ENCODE measurements at regions not wholly inside any gene's neighbourhood (a gene's known extent, or its start where the extent isn't known, plus 50 kb on each side); places are given as distances from the start of the nearest gene placed in this dataset.
"Not testable (repeated sequence)": the region's sequence is repeated elsewhere in the genome, so short reads cannot be mapped to it uniquely, and the experiment has no call there.

DNA sequence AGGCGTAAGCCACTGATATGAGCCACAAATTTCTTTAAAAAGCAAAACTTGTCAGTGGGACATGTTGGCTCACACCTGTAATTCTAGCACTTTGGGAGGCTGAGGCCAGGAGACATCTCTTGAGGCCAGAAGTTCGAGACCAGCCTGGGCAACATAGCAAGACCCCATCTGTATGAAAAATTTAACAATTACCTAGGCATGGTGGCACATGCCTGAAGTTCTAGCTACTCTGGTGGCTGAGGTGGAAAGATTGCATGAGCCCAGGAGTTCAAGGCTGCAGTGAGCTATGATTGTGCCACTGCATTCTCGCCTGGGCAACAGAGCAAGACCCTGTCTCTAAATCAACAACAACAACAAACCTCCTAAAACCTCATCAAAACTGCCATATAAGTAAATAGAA lies 147.6 kb upstream of the BARHL2 start:
- intact Hi-C loops (cut with DNase I), result no loop called here
- no peak for DNase-seq (ENCODE audit: low spot score)

DNA sequence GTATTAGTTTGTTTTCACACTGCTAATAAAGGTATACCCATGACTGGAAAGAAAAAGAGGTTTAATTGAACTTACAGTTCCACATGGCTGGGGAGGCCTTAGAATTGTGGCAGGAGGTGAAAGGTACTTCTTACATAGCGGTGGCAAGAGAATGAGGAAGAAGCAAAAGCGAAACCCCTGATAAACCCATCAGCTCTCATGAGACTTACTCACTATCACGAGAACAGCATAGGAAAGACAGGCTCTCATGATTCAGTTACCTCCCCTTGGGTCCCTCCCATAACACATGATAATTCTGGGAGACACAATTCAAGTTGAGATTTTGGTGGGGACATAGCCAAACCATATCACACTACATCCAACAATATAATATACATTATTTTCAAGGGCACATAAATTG lies 145.7 kb upstream of the BARHL2 start:
- DNase-seq (ENCODE audit: low spot score), result no peak
- intact Hi-C loops (cut with DNase I), result no loop called here

DNA sequence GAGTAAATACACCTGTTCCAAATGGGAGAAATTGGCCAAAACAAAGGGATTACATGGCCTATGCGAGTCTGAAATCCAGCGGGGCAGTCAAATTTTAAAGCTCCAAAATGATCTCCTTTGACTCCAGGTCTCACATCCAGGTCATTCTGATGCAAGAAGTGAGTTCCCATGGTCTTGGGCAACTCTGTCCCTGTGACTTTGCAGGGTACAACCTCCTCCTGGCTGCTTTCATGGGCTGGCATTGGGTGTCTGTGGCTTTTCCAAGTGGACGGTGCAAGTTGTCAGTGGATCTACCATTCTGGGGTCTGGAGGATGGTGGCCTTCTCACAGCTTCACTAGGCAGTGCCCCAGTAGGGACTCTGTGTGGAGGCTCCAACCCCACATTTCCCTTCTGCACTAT lies 144.3 kb upstream of the BARHL2 start:
- DNase-seq (ENCODE audit: low spot score); intact Hi-C loops (cut with DNase I): not testable (repeated sequence)

DNA sequence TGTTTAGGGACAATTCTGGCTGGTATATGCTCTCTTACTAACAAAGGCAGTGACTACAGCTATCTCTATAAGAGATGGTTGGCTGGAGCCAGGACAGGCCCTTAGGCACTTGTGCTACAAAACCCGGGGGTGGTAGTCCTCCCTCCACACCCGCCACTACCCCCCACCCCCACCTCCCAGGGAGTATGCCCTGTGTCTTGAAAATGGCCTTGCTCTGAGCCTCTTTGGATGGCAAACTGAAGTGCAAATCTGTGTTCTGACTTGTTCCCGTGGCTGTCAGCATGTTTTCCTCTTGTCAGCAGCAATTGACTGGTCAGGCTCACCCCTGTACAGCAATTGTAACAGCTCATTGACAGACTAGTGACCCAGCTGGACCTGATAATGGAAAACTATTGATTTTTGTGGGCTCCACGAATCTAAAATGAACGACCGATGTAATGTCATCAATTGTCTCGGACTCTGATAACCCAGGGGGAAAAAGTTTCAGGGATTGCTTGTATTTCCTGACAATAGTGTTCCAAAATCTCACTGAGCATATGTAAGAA lies 139.4 kb upstream of the BARHL2 start:
- intact Hi-C loops (cut with DNase I), result no loop called here
- DNase-seq (ENCODE audit: low spot score), result no peak

DNA sequence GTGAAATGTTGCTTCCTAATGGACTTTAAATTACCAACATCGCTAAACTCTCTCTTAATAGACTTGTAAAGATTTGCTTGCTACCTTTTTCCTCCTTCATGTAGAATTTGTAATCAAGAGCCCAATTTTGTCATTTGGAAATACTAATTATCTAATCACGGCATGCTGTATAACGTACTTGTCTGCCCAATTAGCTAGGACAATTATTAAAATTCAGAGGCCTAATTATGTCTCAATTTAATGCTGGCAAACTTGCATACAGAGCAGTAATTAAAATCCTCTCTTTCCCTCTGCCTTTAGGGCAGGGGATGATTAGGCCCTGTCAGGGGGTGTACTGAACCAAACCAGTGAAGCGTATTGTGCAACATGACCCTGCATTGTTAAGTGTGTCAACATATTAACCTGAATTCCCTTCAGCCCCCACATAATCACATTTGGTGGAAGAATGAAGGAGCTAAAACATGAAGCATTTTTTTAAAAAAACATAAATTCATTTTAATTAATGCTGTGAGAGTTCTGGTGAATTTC lies 137.4 kb upstream of the BARHL2 start:
- intact Hi-C loops (cut with DNase I), result no loop called here
- DNase-seq (ENCODE audit: low spot score), result no peak

DNA sequence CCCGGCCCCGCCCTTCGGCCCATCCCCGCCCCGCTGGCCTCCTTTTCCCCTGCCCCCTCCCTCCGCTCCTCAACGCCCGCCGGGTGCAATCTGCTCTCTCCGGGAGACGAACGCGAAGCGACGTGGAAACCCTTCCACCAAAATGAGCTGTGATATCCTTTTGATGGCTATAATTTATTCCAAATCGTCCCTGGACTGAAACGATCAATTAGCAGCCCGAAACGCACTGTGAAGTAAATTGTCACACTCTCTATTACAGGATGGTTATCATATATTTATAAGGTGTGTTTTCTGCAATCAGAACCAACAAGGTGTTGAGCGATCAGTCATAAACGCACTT lies 134.6 kb upstream of the BARHL2 start:
- intact Hi-C loops (cut with DNase I), result no loop called here
- no peak for DNase-seq (ENCODE audit: low spot score)

DNA sequence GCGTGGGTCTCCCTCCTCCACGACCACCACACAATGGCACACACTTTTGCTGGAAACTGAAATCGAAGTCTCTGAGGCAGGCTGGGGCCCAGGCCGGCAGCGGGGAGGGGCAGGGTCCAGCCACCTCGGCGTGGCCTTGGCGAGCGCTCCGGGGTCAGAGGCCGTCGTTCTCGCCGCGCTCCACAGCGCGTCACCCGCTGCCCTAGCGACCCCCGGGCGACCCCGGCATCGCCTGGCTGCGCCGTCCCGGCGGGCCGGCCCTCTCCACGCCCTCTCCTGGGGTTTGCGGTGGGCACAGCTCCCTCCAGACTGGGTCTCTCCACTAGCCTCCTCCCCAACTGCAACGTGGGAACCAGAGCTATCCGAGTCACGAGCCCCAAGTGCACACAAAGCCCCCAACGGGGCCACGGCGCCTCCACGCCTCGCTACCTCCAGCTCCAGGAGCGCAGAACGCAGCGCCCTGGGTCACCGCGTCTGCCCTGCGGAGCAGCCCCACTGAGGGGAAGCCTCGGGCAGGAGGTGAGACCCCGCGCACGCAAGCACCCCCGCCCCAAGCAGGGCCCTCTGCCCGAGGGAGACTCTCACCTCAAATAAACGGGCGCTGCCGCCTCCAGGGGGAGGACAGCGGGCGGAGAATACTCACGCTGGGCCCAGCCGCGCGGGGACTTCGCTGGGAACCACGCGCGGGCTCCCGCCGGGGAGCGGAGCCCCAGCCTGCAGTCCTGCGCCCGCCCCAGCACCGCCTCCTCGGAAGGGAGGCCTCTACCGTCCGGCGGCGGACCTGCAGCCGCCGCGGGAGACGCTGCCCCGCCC lies 134.0 kb upstream of the BARHL2 start:
- intact Hi-C loops (cut with DNase I), result no loop called here
- peak; percentile 92 for DNase-seq (ENCODE audit: low spot score)

DNA sequence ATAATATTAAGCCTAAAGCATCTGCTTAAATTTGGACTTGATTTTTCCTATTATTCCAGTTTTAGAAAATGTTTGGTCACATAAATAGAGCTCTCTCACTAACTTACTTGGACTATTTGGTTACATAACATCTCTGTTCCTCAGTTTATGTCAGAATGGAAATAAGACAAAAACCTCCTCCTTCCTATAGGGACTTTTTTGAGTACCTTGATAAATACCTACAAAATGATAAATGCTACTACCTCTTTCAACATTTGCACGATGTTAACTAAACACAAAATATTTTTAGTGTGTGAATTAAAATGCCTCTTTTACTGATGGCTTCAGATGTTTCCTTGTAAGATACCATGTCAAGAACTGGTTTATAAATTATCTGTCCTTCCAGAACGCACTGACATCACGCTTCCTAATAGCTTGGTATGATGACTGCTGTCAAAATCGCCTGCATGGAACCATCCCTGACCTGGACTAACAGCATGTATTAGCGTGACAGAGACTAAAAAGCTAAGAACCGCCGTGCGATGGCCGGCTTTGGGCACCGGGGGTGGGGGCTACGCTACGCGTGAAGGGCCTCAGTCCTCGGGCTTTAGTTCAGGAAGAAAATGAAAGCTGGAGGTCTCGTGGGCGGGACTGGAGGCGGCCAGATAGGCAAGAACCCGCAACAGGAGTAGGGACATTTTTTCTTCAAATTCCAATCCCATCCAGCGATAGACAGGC lies 133.2 kb upstream of the BARHL2 start:
- intact Hi-C loops (cut with DNase I), result no loop called here
- peak; percentile 82 for DNase-seq (ENCODE audit: low spot score)

DNA sequence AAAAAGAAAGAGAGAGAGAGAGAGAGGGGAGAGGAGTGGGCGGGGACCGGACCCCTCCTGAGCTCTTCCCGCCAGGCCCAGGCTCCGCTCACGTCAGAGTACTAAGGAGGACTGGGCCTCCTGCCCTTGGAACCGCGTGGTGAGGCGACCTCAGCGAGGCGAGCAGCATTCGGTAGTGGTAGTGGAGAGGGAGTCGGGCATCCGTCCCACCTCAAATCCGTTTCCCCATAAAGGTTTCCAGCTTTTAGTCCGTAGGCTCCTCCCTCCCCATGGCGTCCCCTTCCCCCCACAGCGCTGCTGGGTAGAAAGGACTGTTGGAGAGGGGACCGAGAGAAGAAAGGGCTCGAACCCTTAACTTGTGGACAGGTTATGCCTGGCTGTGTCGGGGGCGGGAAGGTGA lies 124.4 kb upstream of the BARHL2 start:
- DNase-seq (ENCODE audit: low spot score), result no peak
- intact Hi-C loops (cut with DNase I), result no loop called here

DNA sequence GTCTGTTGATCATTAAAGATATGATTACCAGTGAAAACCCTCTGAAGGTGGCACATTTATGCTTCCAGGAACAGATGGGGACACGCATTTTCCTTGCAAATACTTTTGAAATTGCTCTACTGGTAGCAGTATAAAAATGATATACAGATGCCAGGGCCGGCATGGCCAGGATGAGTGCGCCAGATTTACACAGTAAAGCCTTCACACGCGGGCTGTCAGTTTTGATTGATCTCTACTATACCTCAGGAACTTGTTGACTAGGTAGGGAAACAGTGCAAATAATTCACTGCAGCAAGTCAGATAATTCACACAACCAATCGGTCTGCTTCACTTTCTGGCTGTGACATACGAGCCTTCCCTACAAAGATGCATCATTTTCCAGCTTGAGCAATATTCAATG lies 123.2 kb upstream of the BARHL2 start:
- no peak for DNase-seq (ENCODE audit: low spot score)
- intact Hi-C loops (cut with DNase I), result no loop called here

DNA sequence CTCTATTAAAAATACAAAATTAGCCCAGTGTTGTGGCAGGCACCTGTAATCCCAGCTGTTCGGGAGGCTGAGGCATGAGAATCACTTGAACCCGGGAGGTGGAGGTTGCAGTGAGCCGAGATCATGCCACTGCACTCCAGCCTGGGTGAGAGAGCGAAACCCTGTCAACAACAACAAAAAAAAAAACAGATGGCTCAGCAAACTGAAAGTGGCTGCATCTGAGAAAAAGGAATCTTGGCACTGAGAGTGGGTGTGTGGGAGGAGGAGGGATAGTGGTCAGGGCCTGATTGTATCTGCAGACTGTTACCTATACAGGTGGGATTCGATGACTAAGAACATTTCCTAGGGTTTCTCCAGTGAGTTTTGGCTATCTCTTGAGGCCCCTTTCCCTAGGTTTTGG lies 122.2 kb upstream of the BARHL2 start:
- DNase-seq (ENCODE audit: low spot score), result no peak
- intact Hi-C loops (cut with DNase I), result no loop called here

DNA sequence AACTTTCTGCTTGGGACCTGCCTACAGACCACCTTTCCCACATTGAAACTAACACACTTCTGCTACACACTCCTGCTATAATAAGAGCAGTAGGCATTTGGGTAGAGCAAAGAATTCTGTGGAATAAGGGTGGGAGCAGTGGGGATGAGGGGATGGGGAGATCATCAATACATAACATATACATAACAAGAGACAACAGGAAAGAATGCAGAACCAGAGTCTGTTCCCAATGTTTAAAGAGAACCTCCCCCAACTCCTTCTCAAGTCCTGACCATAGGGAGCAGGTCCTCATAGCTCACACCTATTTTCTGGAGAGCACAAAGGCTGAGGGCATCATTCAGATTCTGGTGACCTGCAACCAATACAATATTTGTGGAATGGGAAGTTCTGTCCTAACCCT lies 121.6 kb upstream of the BARHL2 start:
- intact Hi-C loops (cut with DNase I), result no loop called here
- DNase-seq (ENCODE audit: low spot score), result no peak

DNA sequence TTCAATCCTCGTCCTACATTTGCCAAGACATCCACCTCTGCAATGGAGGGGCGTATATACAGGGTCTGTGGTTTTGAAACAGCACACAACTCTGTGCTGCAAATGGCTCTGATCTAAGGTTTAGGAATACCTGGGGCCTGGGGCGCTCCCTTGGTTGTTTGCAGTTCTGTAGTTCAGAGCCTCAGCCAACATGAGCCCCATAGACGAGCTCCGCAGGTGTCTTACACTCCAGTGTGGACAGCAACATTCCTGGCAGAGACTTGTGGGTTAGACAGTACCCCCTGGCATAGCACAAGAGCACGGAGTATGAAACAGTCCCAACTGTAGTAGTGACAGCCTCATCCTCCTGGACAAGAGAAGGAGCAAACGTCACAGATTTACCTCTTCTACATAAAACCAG lies 120.3 kb upstream of the BARHL2 start:
- intact Hi-C loops (cut with DNase I), result no loop called here
- DNase-seq (ENCODE audit: low spot score), result no peak

DNA sequence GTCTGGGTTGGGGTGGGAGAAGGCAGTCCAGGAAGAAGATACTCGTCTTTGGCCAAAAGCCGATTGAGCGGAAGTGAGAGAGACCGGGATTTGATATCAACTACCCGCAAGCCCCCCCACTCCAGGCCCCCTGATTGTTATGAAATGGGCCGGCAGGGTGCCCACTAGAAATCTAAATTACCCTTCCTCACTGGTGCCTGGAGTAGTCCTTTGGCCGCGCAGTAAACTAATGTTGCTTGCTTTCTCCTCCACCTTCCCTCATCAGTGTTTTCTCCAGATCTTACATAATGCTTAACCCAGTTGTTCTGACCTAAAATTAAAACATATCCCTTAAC lies 119.2 kb upstream of the BARHL2 start:
- intact Hi-C loops (cut with DNase I), result no loop called here
- no peak for DNase-seq (ENCODE audit: low spot score)

DNA sequence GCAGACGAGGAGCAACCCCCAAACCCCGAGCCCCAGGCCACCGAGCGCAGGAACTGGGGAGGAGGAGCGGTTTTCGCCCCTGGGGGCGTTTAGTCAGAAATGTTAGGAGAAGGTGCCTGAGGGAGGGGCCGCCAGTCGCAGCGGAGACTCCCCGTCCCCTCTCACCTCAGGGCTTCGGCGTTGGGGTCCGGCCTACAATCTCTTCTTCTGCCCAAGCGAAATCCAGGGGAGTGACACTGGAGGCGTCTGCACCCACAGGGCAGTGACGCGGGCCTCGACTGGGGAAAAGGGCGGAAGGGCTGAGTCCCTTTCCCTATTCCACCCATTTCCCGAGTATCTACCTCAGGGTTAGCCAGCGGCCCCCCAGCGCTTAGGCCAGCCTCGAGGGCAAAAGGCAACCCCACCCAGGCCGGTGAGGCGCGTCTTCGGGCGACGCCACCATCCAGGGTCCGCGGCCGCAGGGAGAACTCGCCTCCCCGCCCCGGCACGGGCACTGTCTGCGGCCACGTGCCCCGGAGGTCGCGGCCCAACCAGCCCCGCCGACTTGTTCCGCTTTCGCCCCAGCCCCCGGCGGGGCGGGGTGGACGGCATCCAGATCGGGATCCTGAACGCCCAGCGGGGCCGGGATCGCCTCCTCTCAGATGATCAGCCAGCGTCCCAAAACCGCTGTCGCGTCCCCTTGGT lies 118.7 kb upstream of the BARHL2 start:
- no peak for DNase-seq (ENCODE audit: low spot score)
- intact Hi-C loops (cut with DNase I), result no loop called here

DNA sequence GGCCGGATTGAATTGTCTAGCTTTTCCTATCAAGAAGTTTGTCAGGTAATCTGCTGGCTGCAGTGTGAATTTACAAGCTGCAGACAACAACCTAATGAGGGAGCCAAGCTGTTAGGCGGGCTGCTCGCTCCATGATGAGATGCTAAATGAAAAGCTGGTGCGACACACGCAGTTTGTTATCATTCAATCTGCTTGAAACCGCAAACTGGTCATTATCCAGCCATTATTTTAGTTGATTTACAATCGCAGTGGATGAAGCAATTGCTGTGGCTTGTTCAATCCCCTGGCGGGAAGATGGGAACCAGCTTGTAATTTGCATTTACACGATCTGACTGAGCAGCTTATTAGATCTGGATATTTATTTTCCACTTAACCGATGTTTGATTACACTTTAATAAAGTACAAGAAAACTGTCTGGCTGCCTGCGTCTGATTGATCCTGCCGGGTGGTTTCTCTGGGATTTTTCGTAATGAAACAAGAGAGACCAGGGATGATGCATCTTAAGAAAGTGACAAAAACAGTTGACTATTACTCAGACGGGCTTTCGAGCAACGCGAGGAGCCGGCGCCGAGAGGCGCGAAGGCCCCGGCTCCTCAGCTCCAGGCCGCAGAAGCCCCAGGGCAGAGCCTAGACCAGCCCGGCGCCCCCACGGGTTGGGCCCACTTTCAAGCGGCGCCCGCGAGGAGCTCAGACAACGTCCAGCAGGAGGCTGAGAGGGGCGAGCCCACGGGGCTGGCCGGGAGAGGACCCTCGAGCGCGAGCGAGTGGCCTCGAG lies 118.0 kb upstream of the BARHL2 start:
- intact Hi-C loops (cut with DNase I), result no loop called here
- DNase-seq (ENCODE audit: low spot score), result peak; percentile 77

DNA sequence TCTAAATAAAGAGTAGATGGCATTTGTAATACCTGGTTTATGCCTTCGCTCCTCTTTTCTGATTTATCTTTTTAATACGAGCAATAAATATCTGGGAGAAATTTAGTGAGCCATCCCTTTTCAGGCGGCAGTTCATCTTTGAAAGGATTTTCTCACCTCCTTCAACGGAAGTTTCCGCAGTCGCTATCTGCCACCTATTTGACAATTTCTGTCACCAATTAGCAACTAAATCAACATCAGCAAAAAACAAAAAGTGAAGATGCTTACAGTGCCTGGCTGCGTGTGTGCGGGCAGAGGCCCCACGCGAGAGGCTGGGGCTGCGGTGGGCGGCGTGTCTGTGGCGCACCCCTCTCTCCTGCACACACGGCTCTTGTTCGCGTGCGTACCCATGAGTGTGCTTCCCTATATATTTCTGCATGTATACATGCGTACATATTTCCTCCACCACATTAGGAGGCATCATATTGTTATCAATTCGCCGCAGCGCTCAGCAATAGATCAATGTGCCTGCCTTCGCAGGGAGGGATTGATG lies 117.3 kb upstream of the BARHL2 start:
- intact Hi-C loops (cut with DNase I), result no loop called here
- DNase-seq (ENCODE audit: low spot score), result no peak

DNA sequence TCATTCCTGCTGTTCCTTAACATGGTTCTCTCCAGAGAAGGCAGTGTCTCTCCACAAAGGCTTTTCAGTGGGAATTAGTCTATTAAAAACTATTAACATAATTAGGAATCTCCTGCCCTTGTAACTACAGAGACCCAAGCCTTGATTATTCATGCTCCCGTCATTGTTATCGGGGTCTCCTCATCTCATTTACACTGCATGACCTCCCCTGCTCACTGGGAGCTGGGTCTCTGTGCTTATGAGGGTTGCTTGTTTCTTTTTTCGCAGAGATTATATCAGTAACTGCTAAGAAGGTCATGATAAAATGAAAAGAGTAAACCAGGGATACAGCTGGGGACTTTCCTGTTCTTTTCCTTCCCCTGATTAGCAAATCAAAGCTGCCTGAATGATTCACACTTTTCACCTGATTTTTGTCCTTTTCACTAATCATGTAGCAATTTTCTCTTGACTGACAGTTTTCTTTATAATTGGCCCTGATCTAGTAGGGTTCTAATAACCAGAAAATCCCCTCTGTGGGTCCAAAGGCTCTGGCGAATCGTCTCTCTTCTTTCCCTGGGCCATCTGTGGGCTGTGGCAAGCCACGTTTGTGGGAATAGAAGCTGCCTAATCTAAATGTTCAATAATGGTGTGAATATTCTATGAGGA lies 116.5 kb upstream of the BARHL2 start:
- intact Hi-C loops (cut with DNase I), result no loop called here
- DNase-seq (ENCODE audit: low spot score), result no peak

DNA sequence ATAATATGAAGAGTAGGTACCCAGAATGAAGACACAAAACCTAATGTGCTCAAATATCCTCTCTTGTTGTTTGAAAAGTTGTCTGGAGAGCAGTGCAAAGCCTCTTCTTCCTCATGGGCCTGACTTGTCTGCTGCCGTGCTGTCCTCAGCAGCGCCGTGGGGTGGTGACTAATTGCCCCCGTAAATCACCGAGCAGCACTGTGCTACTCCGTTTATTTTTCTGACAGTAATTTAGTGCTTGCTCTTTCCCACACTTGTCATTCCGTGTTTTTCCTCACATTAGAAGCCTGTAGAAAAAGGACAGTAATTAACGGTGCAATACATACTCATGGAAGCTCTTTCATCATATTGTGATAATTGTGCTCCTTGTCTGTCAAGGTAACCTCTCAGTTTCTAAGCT lies 114.8 kb upstream of the BARHL2 start:
- intact Hi-C loops (cut with DNase I), result no loop called here
- DNase-seq (ENCODE audit: low spot score), result no peak
